B cell (primary cell): ENCODE measurements at regions not wholly inside any gene's neighbourhood (a gene's known extent, or its start where the extent isn't known, plus 50 kb on each side); places are given as distances from the start of the nearest gene placed in this dataset.

Source experiments
- CTCF ChIP-seq: fragments of 200-600 bp; IDR thresholded peaks from one replicate; pipeline ENCODE4 v1.8.0; 2022; ENCODE audit warnings: antibody characterized with exemption, mild to moderate bottlenecking
- EZH2 ChIP-seq: IDR thresholded peaks from 2 replicates; pipeline ENCODE4 v1.6.1; 2012; ENCODE audit warnings: borderline replicate concordance, low read depth, mild to moderate bottlenecking, moderate library complexity, low read length; ENCODE audit not compliant: insufficient read depth, poor library complexity, severe bottlenecking

- TF ChIP-seq CTCF = no peak
- no peak for TF ChIP-seq EZH2
Observed at GRCh38 chr6:9252799-9253198, 817.5 kb upstream of the SLC35B3 start.
